ENCODE measurements at regions not wholly inside any gene's neighbourhood (a gene's known extent, or its start where the extent isn't known, plus 50 kb on each side); places are given as distances from the start of the nearest gene placed in this dataset.

DNA sequence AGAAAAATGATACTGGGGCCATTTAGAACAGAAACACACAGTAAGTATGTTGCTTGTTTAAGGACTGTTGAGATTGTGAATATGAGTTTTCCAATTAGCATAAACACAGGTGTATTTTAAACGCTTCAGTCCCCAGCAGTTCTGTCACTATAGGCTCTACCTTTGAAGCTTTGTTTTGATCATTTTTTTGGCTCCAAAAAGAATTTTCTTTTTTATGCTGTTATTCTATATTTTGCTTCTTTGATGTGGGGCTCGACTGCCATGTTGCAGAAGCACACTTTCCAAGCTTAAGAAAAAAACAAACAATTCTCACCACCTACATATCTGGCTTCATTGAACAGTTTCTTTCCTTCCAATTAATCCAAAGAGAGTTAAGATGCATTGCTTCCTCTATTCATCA is 131.0 kb upstream of the DMAC1 start:
- TF ChIP-seq NR2F2 (IDR thresholded peaks at IDR 0.05) (no peak), SP1 (IDR thresholded peaks at IDR 0.05) (no peak), RXRA (IDR thresholded peaks at IDR 0.05) (no peak), ZBTB33 (IDR thresholded peaks at IDR 0.05) (no peak), FOXA2 (IDR thresholded peaks at IDR 0.05) (no peak), FOXA1 (IDR thresholded peaks at IDR 0.05) (no peak), YY1 (IDR thresholded peaks at IDR 0.05) (no peak), REST (IDR thresholded peaks at IDR 0.05) (no peak), TAF1 (conservative IDR thresholded peaks at IDR 0.05) (no peak), HNF4A (conservative IDR thresholded peaks at IDR 0.05) (no peak), EGR1 (IDR thresholded peaks at IDR 0.05; ENCODE audit: low read depth in 2 of 2) (no peak), JUND (IDR thresholded peaks at IDR 0.05) (no peak), HNF4G (IDR thresholded peaks at IDR 0.05) (no peak), GABPA (IDR thresholded peaks at IDR 0.05 in 1 of 2, conservative IDR thresholded peaks at IDR 0.05 in 1 of 2) (no peak), RAD21 (IDR thresholded peaks at IDR 0.05) (no peak)
- TF ChIP-seq, protein P1, sequence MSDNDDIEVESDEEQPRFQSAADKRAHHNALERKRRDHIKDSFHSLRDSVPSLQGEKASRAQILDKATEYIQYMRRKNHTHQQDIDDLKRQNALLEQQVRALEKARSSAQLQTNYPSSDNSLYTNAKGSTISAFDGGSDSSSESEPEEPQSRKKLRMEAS (IDR thresholded peaks at IDR 0.05), result no peak
- TF ChIP-seq, protein P2, sequence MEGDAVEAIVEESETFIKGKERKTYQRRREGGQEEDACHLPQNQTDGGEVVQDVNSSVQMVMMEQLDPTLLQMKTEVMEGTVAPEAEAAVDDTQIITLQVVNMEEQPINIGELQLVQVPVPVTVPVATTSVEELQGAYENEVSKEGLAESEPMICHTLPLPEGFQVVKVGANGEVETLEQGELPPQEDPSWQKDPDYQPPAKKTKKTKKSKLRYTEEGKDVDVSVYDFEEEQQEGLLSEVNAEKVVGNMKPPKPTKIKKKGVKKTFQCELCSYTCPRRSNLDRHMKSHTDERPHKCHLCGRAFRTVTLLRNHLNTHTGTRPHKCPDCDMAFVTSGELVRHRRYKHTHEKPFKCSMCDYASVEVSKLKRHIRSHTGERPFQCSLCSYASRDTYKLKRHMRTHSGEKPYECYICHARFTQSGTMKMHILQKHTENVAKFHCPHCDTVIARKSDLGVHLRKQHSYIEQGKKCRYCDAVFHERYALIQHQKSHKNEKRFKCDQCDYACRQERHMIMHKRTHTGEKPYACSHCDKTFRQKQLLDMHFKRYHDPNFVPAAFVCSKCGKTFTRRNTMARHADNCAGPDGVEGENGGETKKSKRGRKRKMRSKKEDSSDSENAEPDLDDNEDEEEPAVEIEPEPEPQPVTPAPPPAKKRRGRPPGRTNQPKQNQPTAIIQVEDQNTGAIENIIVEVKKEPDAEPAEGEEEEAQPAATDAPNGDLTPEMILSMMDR (IDR thresholded peaks at IDR 0.05; ENCODE audit: low read depth, low read length, missing input control), result no peak
- TF ChIP-seq, protein P3, sequence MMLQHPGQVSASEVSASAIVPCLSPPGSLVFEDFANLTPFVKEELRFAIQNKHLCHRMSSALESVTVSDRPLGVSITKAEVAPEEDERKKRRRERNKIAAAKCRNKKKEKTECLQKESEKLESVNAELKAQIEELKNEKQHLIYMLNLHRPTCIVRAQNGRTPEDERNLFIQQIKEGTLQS (IDR thresholded peaks at IDR 0.05), result no peak
- DNase-seq (ENCODE audit: low spot score), result no peak
- WGBS, result 63% methylated on average over 2 of the region's 2 CpGs
- H3K9me3 ChIP-seq (ENCODE audit: control insufficient read depth in 4 of 4, low read length in 3 of 4), result no peaks in the 10 kb centered on the region
- no peak overlapping the region for H3K4me3 ChIP-seq (ENCODE audit: low read depth in 1 of 3, low read length in 3 of 3)
- H3K4me1 ChIP-seq (ENCODE audit: control insufficient read depth in 4 of 4, insufficient read depth in 4 of 4, low read length in 3 of 4), result no peaks in the 10 kb centered on the region
- H3K36me3 ChIP-seq (ENCODE audit: control insufficient read depth in 4 of 4, insufficient read depth in 3 of 4, low read depth in 1 of 4, low read length in 3 of 4), result no peaks in the 10 kb centered on the region
- H3K9ac ChIP-seq (ENCODE audit: low read depth in 1 of 2, low read length in 2 of 2), result no peak overlapping the region
- no peak overlapping the region for H3K27ac ChIP-seq (ENCODE audit: low read depth in 1 of 2, low read length in 2 of 2)
- no peaks in the 10 kb centered on the region for H3K27me3 ChIP-seq (ENCODE audit: control insufficient read depth in 4 of 4, insufficient read depth in 4 of 4, low read length in 3 of 4)
